ENCODE measurements at regions not wholly inside any gene's neighbourhood (a gene's known extent, or its start where the extent isn't known, plus 50 kb on each side); places are given as distances from the start of the nearest gene placed in this dataset.

DNA sequence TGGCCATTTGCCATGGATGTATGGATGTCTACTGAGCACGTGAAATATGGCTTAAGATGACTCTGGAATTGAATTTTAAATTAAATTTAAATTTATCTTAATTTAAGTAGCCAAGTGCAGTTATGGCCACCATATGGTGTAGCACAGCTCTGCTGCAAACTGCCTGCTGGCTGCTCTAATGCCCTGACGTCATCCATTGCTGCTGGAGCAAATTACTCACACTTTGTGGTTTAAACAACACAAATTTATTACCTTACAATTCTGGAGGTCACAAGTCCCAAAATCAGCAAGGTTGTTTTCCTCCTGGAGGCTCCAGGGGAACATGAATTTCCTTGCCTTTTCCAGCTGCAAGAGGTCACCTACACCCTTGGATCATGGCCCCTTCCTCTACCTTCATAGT is 679.3 kb upstream of the EEF2KMT start:
- in situ Hi-C loops (cut with MboI; ENCODE audit: low sequenced_read_pairs) (no loop called here), intact Hi-C loops (cut with micrococcal nuclease) (no loop called here), dilution Hi-C loops (cut with HindIII; ENCODE audit: low sequenced_read_pairs, unreplicated experiment) (no loop called here)
- H2BK20ac ChIP-seq (ENCODE audit: low read depth, low read length): no peak overlapping the region
- H3K4me1 ChIP-seq (ENCODE audit: control insufficient read depth, insufficient read depth, low read length): no peaks in the 10 kb centered on the region
- no peak overlapping the region for H2AK5ac ChIP-seq (ENCODE audit: low read depth, low read length)
- H3K23ac ChIP-seq (ENCODE audit: low read depth, low read length): no peak overlapping the region
- H3K4me2 ChIP-seq (ENCODE audit: low read depth, low read length): no peak overlapping the region
- no peak overlapping the region for H4K8ac ChIP-seq (ENCODE audit: low read depth in 2 of 2, low read length in 2 of 2)
- H3K36me3 ChIP-seq (ENCODE audit: control insufficient read depth, insufficient read depth, low read length): no peaks in the 10 kb centered on the region
- H2BK5ac ChIP-seq (ENCODE audit: low read depth, low read length, poor library complexity, severe bottlenecking): no peak overlapping the region
- H3K27ac ChIP-seq (ENCODE audit: insufficient read depth, low read length): no peak overlapping the region
- no peak overlapping the region for H4K5ac ChIP-seq (ENCODE audit: low read depth, low read length)
- no peak overlapping the region for H2AK9ac ChIP-seq (replicated peaks; ENCODE audit: low read depth, low read length, poor library complexity)
- no peak overlapping the region for H4K91ac ChIP-seq (ENCODE audit: insufficient read depth, low read depth, low read length)
- no peaks in the 10 kb centered on the region for H3K79me1 ChIP-seq (ENCODE audit: low read depth in 1 of 2, low read length in 2 of 2)
- H3K56ac ChIP-seq (ENCODE audit: extremely low read depth, insufficient read depth, low read length): no peak overlapping the region
- H2AFZ ChIP-seq (replicated peaks; ENCODE audit: low read length, poor library complexity): no peak overlapping the region
- ChIA-PET CTCF (interaction anchor here (0.7 kb wide), 1 partner anchor 11 kb away, joined by 3 read pairs; no protein-coding TSS in a partner anchor), POLR2A (ENCODE audit: unreplicated experiment) (no interaction called here)
- no peak overlapping the region for H3K14ac ChIP-seq (replicated peaks; ENCODE audit: low read depth, low read length)
- no CpG with 5 or more reads among the region's 2 CpGs for whole genome bisulfite sequencing, 2 experiments (ENCODE audit: extremely low coverage in 2 of 2, insufficient read length in 1 of 2)
- H3K9ac ChIP-seq (ENCODE audit: low read depth, low read length): no peak overlapping the region
- DNase-seq (no peak), ATAC-seq (ENCODE audit: low read depth) (no peak)
- H2BK15ac ChIP-seq (ENCODE audit: low read depth, low read length): no peak overlapping the region
- no peaks in the 10 kb centered on the region for H3K27me3 ChIP-seq (ENCODE audit: control insufficient read depth, insufficient read depth, low read length)
- H3K4ac ChIP-seq (ENCODE audit: low read depth, low read length): no peak overlapping the region
- H3K18ac ChIP-seq (ENCODE audit: low read depth, low read length): no peak overlapping the region
- no peak overlapping the region for H3K4me3 ChIP-seq (ENCODE audit: insufficient read depth, low read depth, low read length)
- no TSS peak for BruUV-seq (replicated peaks)
- H4K20me1 ChIP-seq (ENCODE audit: insufficient read depth, low read length): no peaks in the 10 kb centered on the region
- H3K9me3 ChIP-seq (ENCODE audit: control insufficient read depth, insufficient read depth, low read length): peaks cover 17% of the 10 kb centered on the region
- no peak for TF ChIP-seq CEBPB (IDR thresholded peaks at IDR 0.05; ENCODE audit: low read depth, low read length)
- TF ChIP-seq RAD21 (IDR thresholded peaks at IDR 0.05; ENCODE audit: low read length): no peak
- TF ChIP-seq SMC3 (IDR thresholded peaks at IDR 0.05; ENCODE audit: low read depth, low read length): no peak
- no peak for TF ChIP-seq BHLHE40 (IDR thresholded peaks at IDR 0.05; ENCODE audit: low read depth, low read length)
- TF ChIP-seq, protein P1, sequence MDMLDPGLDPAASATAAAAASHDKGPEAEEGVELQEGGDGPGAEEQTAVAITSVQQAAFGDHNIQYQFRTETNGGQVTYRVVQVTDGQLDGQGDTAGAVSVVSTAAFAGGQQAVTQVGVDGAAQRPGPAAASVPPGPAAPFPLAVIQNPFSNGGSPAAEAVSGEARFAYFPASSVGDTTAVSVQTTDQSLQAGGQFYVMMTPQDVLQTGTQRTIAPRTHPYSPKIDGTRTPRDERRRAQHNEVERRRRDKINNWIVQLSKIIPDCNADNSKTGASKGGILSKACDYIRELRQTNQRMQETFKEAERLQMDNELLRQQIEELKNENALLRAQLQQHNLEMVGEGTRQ (IDR thresholded peaks at IDR 0.05; ENCODE audit: low read depth, low read length): no peak
- no peak for TF ChIP-seq CHD1 (IDR thresholded peaks at IDR 0.05; ENCODE audit: low read depth, low read length)
- TF ChIP-seq POLR2A (IDR thresholded peaks at IDR 0.05; ENCODE audit: low read depth, low read length): no peak
- no peak for TF ChIP-seq MXI1 (IDR thresholded peaks at IDR 0.05; ENCODE audit: borderline replicate concordance, low read depth, low read length)
- TF ChIP-seq MAZ (IDR thresholded peaks at IDR 0.05; ENCODE audit: borderline replicate concordance, low read depth, low read length): no peak
- no peak for TF ChIP-seq MAFK (IDR thresholded peaks at IDR 0.05; ENCODE audit: low read depth, low read length)
- TF ChIP-seq, protein P2, sequence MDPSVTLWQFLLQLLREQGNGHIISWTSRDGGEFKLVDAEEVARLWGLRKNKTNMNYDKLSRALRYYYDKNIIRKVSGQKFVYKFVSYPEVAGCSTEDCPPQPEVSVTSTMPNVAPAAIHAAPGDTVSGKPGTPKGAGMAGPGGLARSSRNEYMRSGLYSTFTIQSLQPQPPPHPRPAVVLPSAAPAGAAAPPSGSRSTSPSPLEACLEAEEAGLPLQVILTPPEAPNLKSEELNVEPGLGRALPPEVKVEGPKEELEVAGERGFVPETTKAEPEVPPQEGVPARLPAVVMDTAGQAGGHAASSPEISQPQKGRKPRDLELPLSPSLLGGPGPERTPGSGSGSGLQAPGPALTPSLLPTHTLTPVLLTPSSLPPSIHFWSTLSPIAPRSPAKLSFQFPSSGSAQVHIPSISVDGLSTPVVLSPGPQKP (IDR thresholded peaks at IDR 0.05; ENCODE audit: borderline replicate concordance, low read depth, low read length): no peak
- TF ChIP-seq NFE2L2 (IDR thresholded peaks at IDR 0.05; ENCODE audit: low read depth, low read length): no peak
- no peak for TF ChIP-seq FOS (IDR thresholded peaks at IDR 0.05; ENCODE audit: low read depth, low read length)
- TF ChIP-seq, protein P3, sequence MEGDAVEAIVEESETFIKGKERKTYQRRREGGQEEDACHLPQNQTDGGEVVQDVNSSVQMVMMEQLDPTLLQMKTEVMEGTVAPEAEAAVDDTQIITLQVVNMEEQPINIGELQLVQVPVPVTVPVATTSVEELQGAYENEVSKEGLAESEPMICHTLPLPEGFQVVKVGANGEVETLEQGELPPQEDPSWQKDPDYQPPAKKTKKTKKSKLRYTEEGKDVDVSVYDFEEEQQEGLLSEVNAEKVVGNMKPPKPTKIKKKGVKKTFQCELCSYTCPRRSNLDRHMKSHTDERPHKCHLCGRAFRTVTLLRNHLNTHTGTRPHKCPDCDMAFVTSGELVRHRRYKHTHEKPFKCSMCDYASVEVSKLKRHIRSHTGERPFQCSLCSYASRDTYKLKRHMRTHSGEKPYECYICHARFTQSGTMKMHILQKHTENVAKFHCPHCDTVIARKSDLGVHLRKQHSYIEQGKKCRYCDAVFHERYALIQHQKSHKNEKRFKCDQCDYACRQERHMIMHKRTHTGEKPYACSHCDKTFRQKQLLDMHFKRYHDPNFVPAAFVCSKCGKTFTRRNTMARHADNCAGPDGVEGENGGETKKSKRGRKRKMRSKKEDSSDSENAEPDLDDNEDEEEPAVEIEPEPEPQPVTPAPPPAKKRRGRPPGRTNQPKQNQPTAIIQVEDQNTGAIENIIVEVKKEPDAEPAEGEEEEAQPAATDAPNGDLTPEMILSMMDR (conservative IDR thresholded peaks at IDR 0.05; ENCODE audit: low read depth, low read length): no peak
- no peak for TF ChIP-seq RCOR1 (IDR thresholded peaks at IDR 0.05; ENCODE audit: insufficient replicate concordance, low read length)
- no peak for TF ChIP-seq RFX5 (IDR thresholded peaks at IDR 0.05; ENCODE audit: low read depth, low read length)
- no peaks in the 10 kb centered on the region for H3K9me1 ChIP-seq (ENCODE audit: insufficient read depth, low read length)
- H2BK120ac ChIP-seq (ENCODE audit: low read depth, low read length): no peak overlapping the region
